ENCODE measurements at regions not wholly inside any gene's neighbourhood (a gene's known extent, or its start where the extent isn't known, plus 50 kb on each side); places are given as distances from the start of the nearest gene placed in this dataset.

- TF ChIP-seq POLR2A (IDR thresholded peaks at IDR 0.05) (no peak), CTCF (IDR thresholded peaks at IDR 0.05) (no peak)
These were observed 144.3 kb upstream of the PRDM1 start for GRCh38 chr6:105941621-105942412.

All from transverse colon (tissue), 3 donors.